Uterus (tissue), 2 donors: ENCODE measurements at regions not wholly inside any gene's neighbourhood (a gene's known extent, or its start where the extent isn't known, plus 50 kb on each side); places are given as distances from the start of the nearest gene placed in this dataset.

ENCODE experiments used
- CTCF ChIP-seq, 4 experiments: fragments of 200-600 bp in 2 of 4; fragments of 450-650 bp in 2 of 4; sonication (generic) in 2 of 4; IDR thresholded peaks; one replicate each; pipeline ENCODE4 v1.5.1; 2016 to 2019; ENCODE audit warnings: antibody characterized with exemption in 4 of 4, mild to moderate bottlenecking in 2 of 4, moderate library complexity in 1 of 4
- POLR2A ChIP-seq, 2 donors: fragments of 450-650 bp; IDR thresholded peaks; one replicate each; pipeline ENCODE4 v1.6.1; 2016; ENCODE audit warnings: antibody characterized with exemption in 2 of 2, mild to moderate bottlenecking in 1 of 2, moderate library complexity in 1 of 2

- TF ChIP-seq CTCF (IDR thresholded peaks at IDR 0.05) (no peak), POLR2A (IDR thresholded peaks at IDR 0.05) (no peak)
These were observed 405.0 kb upstream of the DDX18 start for GRCh38 chr2:117409443-117409842.
